Body of pancreas (tissue), 4 donors: ENCODE measurements at regions not wholly inside any gene's neighbourhood (a gene's known extent, or its start where the extent isn't known, plus 50 kb on each side); places are given as distances from the start of the nearest gene placed in this dataset.

Experiments used
- CTCF ChIP-seq, 7 experiments: fragments of 450-650 bp in 4 of 7; fragments of 200-600 bp in 3 of 7; sonication (generic) in 3 of 7; IDR thresholded peaks; one replicate each; pipeline ENCODE4 v1.5.1; 2016 to 2019; ENCODE audit warnings: antibody characterized with exemption in 7 of 7
- POLR2A ChIP-seq, 3 donors: fragments of 450-650 bp; IDR thresholded peaks; one replicate each; pipeline ENCODE4 v1.6.1; 2016; ENCODE audit warnings: antibody characterized with exemption in 3 of 3, mild to moderate bottlenecking in 2 of 3

GRCh38 chr4:83947125-83947829 lies 411.4 kb downstream of the GPAT3 start:
- TF ChIP-seq POLR2A (IDR thresholded peaks at IDR 0.05) (no peak), CTCF (IDR thresholded peaks at IDR 0.05) (no peak)
